GM12891 (cell line): ENCODE measurements at regions not wholly inside any gene's neighbourhood (a gene's known extent, or its start where the extent isn't known, plus 50 kb on each side); places are given as distances from the start of the nearest gene placed in this dataset.

Experiments used
- DNase-seq: peaks from one replicate; pipeline ENCODE4 v3.0.0; 2011; ENCODE audit warnings: low spot score; ENCODE audit not compliant: insufficient read length
- FAIRE-seq: peaks from 2 replicates; lab custom pipeline; 2011; peaks lifted over from hg19 to GRCh38; lab: Jason Lieb, UNC
- PAX5 ChIP-seq: IDR thresholded peaks from 2 replicates; pipeline ENCODE4 v1.6.1; 2011; ENCODE audit warnings: low read length, moderate library complexity, mild to moderate bottlenecking; ENCODE audit not compliant: insufficient read depth, severe bottlenecking
- POLR2A ChIP-seq: IDR thresholded peaks from 2 replicates; pipeline ENCODE4 v1.6.1; 2011; ENCODE audit warnings: low read depth, low read length, control low read depth
- POLR2AphosphoS5 ChIP-seq: IDR thresholded peaks from 2 replicates; pipeline ENCODE4 v1.6.1; 2011; ENCODE audit warnings: low read depth, low read length, control low read depth
- POU2F2 ChIP-seq: IDR thresholded peaks from 2 replicates; pipeline ENCODE4 v1.6.1; 2011; ENCODE audit warnings: low read depth, mild to moderate bottlenecking, control low read depth, low read length, moderate library complexity
- SPI1 ChIP-seq: IDR thresholded peaks from 2 replicates; pipeline ENCODE4 v1.6.1; 2011; ENCODE audit warnings: low read depth, low read length, control low read depth
- TAF1 ChIP-seq: IDR thresholded peaks from 2 replicates; pipeline ENCODE4 v1.6.1; 2011; ENCODE audit warnings: low read depth, low read length, control low read depth

DNA sequence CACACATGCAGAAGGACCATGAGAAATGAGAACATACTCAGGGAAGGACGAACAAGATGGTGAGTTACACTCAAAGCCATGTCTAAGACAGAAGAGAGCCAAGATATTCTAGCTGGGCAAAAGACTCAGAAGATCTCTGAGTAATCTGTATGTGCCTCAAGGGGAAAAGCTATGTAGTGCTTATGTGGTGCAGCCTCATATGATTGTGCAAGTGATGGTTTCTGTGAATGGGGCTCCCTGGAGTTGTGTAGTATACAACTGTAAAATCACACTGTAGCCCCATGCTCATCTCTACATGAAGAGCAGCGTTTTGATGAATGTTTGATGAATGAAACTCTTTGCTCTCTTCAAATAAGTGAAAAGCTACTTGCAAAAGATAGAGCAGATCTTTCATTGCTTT, 57.5 kb downstream of the OSR1 start:
- no peak for FAIRE-seq
- TF ChIP-seq POLR2AphosphoS5 (no peak), POU2F2 (no peak), POLR2A (no peak), SPI1 (no peak), TAF1 (no peak), PAX5 (no peak)
- DNase-seq: no peak

DNA sequence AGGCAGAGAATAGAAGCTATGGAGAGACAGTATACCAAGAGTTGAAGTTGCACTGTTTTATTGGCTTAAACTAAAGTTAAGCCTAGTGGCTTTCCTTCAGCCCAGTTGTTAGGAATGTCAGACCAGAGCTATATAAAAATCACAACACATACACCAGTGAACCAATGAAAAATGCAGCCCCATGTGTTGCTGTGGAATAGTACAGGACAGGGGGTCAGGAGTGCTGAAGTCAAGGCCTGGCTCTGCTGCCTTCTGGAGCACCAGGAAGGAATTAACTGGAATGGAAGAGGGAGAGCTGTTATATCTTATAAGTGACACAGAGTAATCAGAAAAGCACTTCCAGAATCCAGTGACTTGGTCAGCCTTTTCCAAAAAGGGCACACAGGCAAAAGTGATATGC, 58.9 kb downstream of the OSR1 start:
- no peak for DNase-seq
- TF ChIP-seq POLR2A: no peak
- no peak for TF ChIP-seq POU2F2
- TF ChIP-seq PAX5: no peak
- no peak for TF ChIP-seq POLR2AphosphoS5
- TF ChIP-seq TAF1: no peak
- TF ChIP-seq SPI1: no peak

DNA sequence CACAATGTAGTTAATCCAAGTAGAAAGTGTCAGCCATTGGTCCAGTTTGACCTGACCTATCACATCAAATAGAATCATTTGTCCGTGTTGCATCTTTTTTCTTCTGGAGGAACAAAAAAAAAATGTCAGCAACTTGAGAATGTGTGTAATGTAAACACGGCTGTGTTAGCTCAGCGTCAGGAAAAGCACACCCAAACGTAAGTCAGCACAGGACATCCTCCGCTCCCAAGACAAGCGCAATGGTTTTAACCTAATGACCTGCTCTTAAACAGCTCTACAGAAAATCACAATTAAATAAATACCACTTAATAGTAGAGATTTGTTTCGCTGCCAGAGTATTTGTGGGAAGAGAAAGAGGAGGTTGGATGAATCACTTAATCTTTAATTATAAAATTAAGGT, 59.4 kb downstream of the OSR1 start:
- no peak for FAIRE-seq
- DNase-seq: no peak

More for the DNA sequence above, 58.9 kb downstream of the OSR1 start:
- FAIRE-seq: no peak

DNA sequence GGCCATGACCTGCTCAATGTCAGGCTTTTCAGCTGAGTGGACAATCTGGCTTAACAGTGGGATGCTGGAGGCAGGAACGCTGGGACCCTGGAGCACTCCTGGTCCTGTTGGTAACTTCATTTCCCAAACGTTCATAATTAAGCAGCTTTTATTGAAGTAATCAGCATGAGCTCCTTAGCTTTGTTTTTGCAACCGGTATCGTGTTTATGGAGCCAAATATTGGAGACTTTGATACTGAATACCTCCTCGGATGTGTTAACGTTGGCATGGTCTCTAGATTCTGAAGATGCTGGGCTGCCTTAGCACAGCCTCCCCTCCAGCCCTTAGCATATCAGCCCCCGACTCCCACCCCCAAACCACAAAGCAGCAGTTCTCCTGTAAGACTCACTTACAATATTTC, 60.7 kb downstream of the OSR1 start:
- FAIRE-seq (no peak), DNase-seq (no peak)
- TF ChIP-seq SPI1 (no peak), TAF1 (no peak), POU2F2 (no peak), POLR2AphosphoS5 (no peak), PAX5 (no peak), POLR2A (no peak)

More for the DNA sequence above, 59.4 kb downstream of the OSR1 start:
- TF ChIP-seq POLR2AphosphoS5 (no peak), TAF1 (no peak), POLR2A (no peak), POU2F2 (no peak), PAX5 (no peak), SPI1 (no peak)

DNA sequence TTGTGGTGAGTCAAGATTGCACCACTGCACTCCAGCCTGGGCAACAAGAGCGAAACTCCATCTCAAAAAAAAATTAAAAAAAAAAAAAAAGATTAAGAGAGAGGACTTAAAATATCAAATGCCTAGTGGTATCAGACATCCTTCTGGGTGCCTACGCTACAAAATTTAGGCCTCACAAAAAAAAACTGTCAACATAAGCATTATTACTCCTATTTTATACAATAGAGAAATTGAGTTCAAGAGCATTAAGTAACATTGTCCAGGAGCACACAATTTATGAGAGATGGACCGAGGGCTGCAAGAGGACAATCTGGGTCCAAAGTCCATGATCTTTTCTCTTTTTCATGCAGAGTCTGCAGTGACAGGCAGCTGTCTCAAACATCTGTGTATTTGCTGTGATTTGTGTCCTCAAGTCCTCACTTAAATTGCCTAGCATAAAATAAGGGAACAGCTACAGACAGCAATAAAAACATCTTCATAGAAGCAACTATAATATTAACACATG, 62.4 kb downstream of the OSR1 start:
- DNase-seq: no peak
- FAIRE-seq: no peak
- TF ChIP-seq TAF1: no peak
- no peak for TF ChIP-seq POLR2A
- no peak for TF ChIP-seq SPI1
- TF ChIP-seq POU2F2: no peak
- TF ChIP-seq PAX5: no peak
- no peak for TF ChIP-seq POLR2AphosphoS5

DNA sequence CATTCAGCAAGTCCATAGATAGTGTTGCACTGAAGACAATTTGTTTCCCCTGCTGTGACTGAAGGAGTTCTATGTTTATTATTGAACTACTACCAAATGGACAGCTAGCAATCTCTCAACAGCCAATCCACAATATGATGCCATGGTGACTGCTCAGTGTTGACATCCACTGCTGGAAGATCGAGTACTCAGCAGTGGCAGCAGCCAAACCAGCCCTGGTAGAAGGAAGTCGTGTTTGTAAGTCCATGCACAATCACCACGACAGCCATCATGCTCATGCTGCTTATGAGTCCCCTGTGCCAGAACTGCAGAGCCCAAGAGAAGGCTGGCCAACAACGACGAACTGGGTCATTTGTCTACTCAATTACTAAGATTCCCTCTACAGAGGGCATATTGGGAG, 66.4 kb downstream of the OSR1 start:
- DNase-seq: no peak
- no peak for FAIRE-seq
- TF ChIP-seq POLR2AphosphoS5 (no peak), PAX5 (no peak), SPI1 (no peak), POU2F2 (no peak), POLR2A (no peak), TAF1 (no peak)

DNA sequence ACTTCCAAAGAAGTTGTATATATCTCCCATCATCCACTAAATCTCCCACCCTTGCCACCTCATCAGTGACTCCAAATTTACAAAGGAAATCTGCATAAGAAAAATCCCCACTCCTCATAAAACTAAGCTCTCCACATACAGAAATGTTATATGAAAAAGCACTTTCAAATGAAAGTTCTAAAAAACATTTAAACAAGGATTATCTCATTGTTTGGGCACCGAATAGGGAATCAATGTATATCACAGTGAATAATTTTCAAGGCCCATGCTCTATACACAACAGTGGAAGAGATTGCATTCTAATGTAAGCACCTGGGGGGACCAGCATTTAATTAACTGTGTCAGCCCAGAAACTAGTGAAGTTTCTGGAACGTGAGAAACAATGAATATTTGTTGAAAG, 70.1 kb downstream of the OSR1 start:
- no peak for FAIRE-seq
- DNase-seq: no peak
- TF ChIP-seq POLR2AphosphoS5: no peak
- TF ChIP-seq SPI1: no peak
- no peak for TF ChIP-seq PAX5
- no peak for TF ChIP-seq POLR2A
- no peak for TF ChIP-seq TAF1
- no peak for TF ChIP-seq POU2F2

DNA sequence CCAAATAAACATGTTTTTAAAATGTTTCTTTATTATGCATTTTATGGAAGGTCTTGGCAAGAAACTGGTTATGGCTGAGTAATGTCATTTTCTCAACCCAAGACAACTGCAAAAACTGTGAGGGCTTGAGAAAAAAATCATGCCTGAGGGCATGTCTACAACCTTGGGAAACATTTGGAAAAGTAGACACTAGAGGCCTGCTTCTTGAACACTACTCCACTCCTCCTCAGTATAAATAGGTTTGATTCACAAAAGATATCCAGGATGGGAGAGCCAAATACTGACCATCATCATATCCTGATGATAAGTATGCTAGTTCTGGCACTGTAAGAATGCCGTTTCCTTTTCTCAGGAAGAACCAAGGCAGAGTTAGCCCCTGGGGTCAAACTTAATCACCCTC, 71.1 kb downstream of the OSR1 start:
- TF ChIP-seq PAX5: no peak
- TF ChIP-seq SPI1: no peak
- no peak for TF ChIP-seq POU2F2
- TF ChIP-seq TAF1: no peak
- TF ChIP-seq POLR2A: no peak
- no peak for TF ChIP-seq POLR2AphosphoS5
- FAIRE-seq (no peak), DNase-seq (no peak)

DNA sequence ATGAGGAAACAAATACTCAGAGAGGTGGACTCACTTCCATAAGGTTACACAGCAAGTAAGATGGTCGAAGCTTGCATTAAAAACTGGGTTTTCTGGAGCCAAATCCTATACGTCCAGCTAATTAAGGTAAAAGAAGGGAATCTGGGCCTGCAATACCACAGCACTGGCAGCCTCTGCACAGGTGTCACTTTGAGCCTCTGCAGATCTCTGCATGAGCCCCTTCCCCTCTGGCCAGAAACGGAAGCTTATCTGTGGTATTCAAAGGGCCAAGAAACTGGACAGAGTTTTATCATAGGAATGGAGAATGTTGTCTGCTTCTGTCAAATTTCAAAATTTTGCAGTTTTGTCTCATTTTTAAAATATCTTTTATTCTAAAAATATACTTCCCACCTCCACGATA, 76.1 kb downstream of the OSR1 start:
- TF ChIP-seq TAF1: no peak
- no peak for TF ChIP-seq SPI1
- TF ChIP-seq POU2F2: no peak
- TF ChIP-seq POLR2AphosphoS5: no peak
- TF ChIP-seq PAX5: no peak
- TF ChIP-seq POLR2A: no peak
- FAIRE-seq: no peak
- no peak for DNase-seq

DNA sequence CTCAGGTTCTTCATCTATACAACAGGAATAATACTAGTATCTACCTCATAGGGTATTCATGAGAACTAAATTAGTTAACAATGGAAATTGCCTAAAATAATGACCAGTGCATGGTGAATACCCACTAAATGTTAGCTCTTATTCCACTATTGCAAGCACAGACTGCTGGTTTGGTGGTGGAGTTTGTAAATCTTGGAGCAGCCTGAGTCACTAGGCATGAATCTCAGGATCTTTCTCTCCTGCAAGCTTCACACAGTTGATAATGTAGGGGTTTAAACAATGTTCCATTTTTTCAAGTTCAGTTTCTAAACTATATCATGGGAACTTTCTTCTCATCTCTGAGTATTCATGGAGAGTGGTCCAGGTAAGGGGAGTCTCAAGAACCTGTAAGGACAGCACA, 84.0 kb downstream of the OSR1 start:
- FAIRE-seq (no peak), DNase-seq (no peak)
- TF ChIP-seq POLR2AphosphoS5: no peak
- no peak for TF ChIP-seq PAX5
- no peak for TF ChIP-seq POLR2A
- TF ChIP-seq TAF1: no peak
- no peak for TF ChIP-seq SPI1
- TF ChIP-seq POU2F2: no peak
